Loucy (cell line): ENCODE measurements at regions not wholly inside any gene's neighbourhood (a gene's known extent, or its start where the extent isn't known, plus 50 kb on each side); places are given as distances from the start of the nearest gene placed in this dataset.

Source experiments
- H2AFZ ChIP-seq: fragments of 200-600 bp; sonication (generic); 2 replicates; pipeline ENCODE4 v1.6.0; 2016; ENCODE audit warnings: antibody characterized with exemption, mild to moderate bottlenecking, low read length, moderate library complexity
- H3F3A ChIP-seq: fragments of 200-600 bp; 2 replicates; pipeline ENCODE4 v1.6.0; 2016; ENCODE audit warnings: antibody characterized with exemption, low read depth, mild to moderate bottlenecking
- H3K27me3 ChIP-seq: fragments of 200-600 bp; sonication (generic); 2 replicates; pipeline ENCODE4 v1.6.1; 2014; ENCODE audit warnings: low read length, mild to moderate bottlenecking; ENCODE audit not compliant: insufficient read depth, poor library complexity, severe bottlenecking
- H3K36me3 ChIP-seq: fragments of 200-600 bp; sonication (generic); 2 replicates; pipeline ENCODE4 v1.6.1; 2016; ENCODE audit warnings: low read length; ENCODE audit not compliant: insufficient read depth
- H3K4me1 ChIP-seq: fragments of 200-600 bp; sonication (generic); 2 replicates; pipeline ENCODE4 v1.5.1; 2014; ENCODE audit warnings: low read length, mild to moderate bottlenecking; ENCODE audit not compliant: insufficient read depth, poor library complexity, severe bottlenecking
- H3K4me2 ChIP-seq: fragments of 200-600 bp; sonication (generic); 2 replicates; pipeline ENCODE4 v1.6.0; 2014; ENCODE audit warnings: antibody characterized with exemption, low read length, low read depth, mild to moderate bottlenecking; ENCODE audit not compliant: poor library complexity, severe bottlenecking
- H3K4me3 ChIP-seq: fragments of 200-600 bp; sonication (generic); 2 replicates; pipeline ENCODE4 v1.5.1; 2014; ENCODE audit warnings: low read length, mild to moderate bottlenecking, mixed read lengths; ENCODE audit not compliant: poor library complexity, severe bottlenecking
- H3K79me2 ChIP-seq: fragments of 200-600 bp; sonication (generic); 2 replicates; pipeline ENCODE4 v1.6.1; 2014; ENCODE audit warnings: low read length; ENCODE audit not compliant: insufficient read depth
- H3K9ac ChIP-seq: fragments of 200-600 bp; sonication (generic); 2 replicates; pipeline ENCODE4 v1.6.0; 2014; ENCODE audit warnings: mild to moderate bottlenecking, low read depth, low read length, moderate library complexity; ENCODE audit not compliant: poor library complexity, severe bottlenecking
- H3K9me2 ChIP-seq: fragments of 200-600 bp; sonication (generic); replicated peaks from 2 replicates; pipeline ENCODE4 v1.6.1; 2016; ENCODE audit warnings: low read depth, low read length, mixed read lengths
- H3K9me3 ChIP-seq: fragments of 200-600 bp; sonication (generic); 2 replicates; pipeline ENCODE4 v1.6.1; 2014; ENCODE audit warnings: mild to moderate bottlenecking, antibody characterized with exemption, low read length, low read depth; ENCODE audit not compliant: insufficient read depth
- H4K20me1 ChIP-seq: fragments of 200-600 bp; sonication (generic); 2 replicates; pipeline ENCODE4 v1.6.0; 2014; ENCODE audit warnings: antibody characterized with exemption, low read length, mild to moderate bottlenecking; ENCODE audit not compliant: insufficient read depth, poor library complexity, severe bottlenecking
- CTCF ChIP-seq: fragments of 200-600 bp; sonication (generic); conservative IDR thresholded peaks from 2 replicates; pipeline ENCODE4 v1.5.1; 2014; ENCODE audit warnings: mild to moderate bottlenecking, antibody characterized with exemption, low read length
- EZH2phosphoT487 ChIP-seq: fragments of 200-600 bp; IDR thresholded peaks from 2 replicates; pipeline ENCODE4 v1.6.1; 2018; ENCODE audit warnings: antibody characterized with exemption, mild to moderate bottlenecking, moderate library complexity, borderline replicate concordance

- no peaks in the 10 kb centered on the region for H3K79me2 ChIP-seq
- no peaks in the 10 kb centered on the region for H4K20me1 ChIP-seq
- H3K36me3 ChIP-seq: no peaks in the 10 kb centered on the region
- no peaks in the 10 kb centered on the region for H3F3A ChIP-seq
- H3K9ac ChIP-seq: no peak overlapping the region
- H3K4me2 ChIP-seq: no peak overlapping the region
- H3K4me1 ChIP-seq: no peaks in the 10 kb centered on the region
- H3K27me3 ChIP-seq: no peaks in the 10 kb centered on the region
- no peaks in the 10 kb centered on the region for H3K9me3 ChIP-seq
- no peak for TF ChIP-seq CTCF
- no peak for TF ChIP-seq EZH2phosphoT487
- no peaks in the 10 kb centered on the region for H3K9me2 ChIP-seq
- H2AFZ ChIP-seq: no peak overlapping the region
- H3K4me3 ChIP-seq: no peak overlapping the region
Observed at GRCh38 chr10:63899673-63900300, 378.6 kb downstream of the REEP3 start.

DNA sequence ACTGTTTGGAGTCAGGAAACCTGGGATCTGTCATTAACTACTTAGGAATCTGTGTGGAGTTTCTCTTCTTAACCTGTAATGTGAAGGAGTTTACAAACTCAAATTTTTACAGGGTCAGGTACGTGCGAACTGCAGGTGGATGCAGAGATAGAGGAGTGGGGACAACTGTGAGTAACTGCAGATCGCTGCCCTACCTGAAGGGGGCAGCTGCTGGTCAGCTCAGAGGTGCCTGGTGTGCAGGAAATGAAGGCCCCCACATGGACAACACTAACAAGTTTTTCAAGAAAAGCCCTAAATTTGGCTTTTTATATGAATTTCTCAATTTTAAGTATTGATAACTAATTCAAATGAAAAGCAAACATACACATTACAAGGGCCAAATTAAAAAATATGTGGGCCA is 380.0 kb downstream of the REEP3 start:
- no peaks in the 10 kb centered on the region for H4K20me1 ChIP-seq
- H3K9me2 ChIP-seq: no peaks in the 10 kb centered on the region
- H3K9me3 ChIP-seq: no peaks in the 10 kb centered on the region
- no peaks in the 10 kb centered on the region for H3F3A ChIP-seq
- TF ChIP-seq CTCF (peak; percentile 62), EZH2phosphoT487 (no peak)
- H3K36me3 ChIP-seq: no peaks in the 10 kb centered on the region
- H2AFZ ChIP-seq: no peak overlapping the region
- no peak overlapping the region for H3K4me2 ChIP-seq
- no peaks in the 10 kb centered on the region for H3K4me1 ChIP-seq
- H3K9ac ChIP-seq: no peak overlapping the region
- no peaks in the 10 kb centered on the region for H3K79me2 ChIP-seq
- H3K4me3 ChIP-seq: no peak overlapping the region
- H3K27me3 ChIP-seq: no peaks in the 10 kb centered on the region

GRCh38 chr10:63901881-63902280 is 380.7 kb downstream of the REEP3 start:
- H2AFZ ChIP-seq: no peak overlapping the region
- TF ChIP-seq EZH2phosphoT487: no peak
- no peak for TF ChIP-seq CTCF
- H3K79me2 ChIP-seq: no peaks in the 10 kb centered on the region
- no peaks in the 10 kb centered on the region for H3F3A ChIP-seq
- no peaks in the 10 kb centered on the region for H3K9me3 ChIP-seq
- no peaks in the 10 kb centered on the region for H3K36me3 ChIP-seq
- no peak overlapping the region for H3K4me2 ChIP-seq
- no peak overlapping the region for H3K4me3 ChIP-seq
- no peaks in the 10 kb centered on the region for H4K20me1 ChIP-seq
- no peak overlapping the region for H3K9ac ChIP-seq
- H3K27me3 ChIP-seq: no peaks in the 10 kb centered on the region
- H3K9me2 ChIP-seq: no peaks in the 10 kb centered on the region
- no peaks in the 10 kb centered on the region for H3K4me1 ChIP-seq
